ENCODE measurements at regions not wholly inside any gene's neighbourhood (a gene's known extent, or its start where the extent isn't known, plus 50 kb on each side); places are given as distances from the start of the nearest gene placed in this dataset.

DNA sequence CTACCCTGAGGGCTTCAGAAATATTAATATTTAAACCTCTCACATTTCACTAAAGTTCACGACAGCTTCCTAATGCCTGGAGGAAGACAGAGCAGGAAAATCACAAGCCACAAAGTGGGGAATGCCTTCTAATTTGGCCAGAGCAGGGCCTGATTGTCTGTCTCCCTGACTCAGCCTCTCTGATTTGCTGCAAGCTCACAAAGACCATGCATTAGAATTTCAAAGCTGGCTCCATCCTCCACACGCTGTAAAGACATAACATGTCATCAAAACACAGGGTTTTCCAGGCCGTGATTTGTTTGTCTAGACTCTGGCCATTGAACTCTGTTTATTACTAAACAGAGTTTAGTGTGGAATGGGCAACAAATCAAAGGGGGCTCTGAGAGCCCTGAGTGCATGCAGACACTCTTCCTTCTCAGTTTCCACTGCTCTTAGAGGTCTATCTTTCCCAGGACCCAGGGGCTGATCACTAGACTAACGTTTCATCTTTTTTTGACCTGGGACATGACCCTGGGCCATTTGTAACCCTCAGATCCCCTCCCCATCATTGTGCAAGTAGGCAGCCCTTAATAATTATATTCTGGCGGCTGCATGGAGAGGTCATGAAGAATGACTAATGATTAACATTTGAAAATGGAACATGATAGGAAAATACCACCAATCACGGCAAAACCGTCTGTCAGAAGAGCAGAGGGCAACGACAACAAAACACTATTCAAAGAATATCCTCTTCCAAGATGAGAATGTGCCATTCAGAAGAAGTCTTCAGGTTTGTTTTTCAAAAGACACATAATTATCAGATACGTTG is 140.2 kb downstream of the ENC1 start:
- TF ChIP-seq, protein P1, sequence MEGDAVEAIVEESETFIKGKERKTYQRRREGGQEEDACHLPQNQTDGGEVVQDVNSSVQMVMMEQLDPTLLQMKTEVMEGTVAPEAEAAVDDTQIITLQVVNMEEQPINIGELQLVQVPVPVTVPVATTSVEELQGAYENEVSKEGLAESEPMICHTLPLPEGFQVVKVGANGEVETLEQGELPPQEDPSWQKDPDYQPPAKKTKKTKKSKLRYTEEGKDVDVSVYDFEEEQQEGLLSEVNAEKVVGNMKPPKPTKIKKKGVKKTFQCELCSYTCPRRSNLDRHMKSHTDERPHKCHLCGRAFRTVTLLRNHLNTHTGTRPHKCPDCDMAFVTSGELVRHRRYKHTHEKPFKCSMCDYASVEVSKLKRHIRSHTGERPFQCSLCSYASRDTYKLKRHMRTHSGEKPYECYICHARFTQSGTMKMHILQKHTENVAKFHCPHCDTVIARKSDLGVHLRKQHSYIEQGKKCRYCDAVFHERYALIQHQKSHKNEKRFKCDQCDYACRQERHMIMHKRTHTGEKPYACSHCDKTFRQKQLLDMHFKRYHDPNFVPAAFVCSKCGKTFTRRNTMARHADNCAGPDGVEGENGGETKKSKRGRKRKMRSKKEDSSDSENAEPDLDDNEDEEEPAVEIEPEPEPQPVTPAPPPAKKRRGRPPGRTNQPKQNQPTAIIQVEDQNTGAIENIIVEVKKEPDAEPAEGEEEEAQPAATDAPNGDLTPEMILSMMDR (tag by site-specific recombination; IDR thresholded peaks at IDR 0.05), result no peak
- TF ChIP-seq, protein P2, sequence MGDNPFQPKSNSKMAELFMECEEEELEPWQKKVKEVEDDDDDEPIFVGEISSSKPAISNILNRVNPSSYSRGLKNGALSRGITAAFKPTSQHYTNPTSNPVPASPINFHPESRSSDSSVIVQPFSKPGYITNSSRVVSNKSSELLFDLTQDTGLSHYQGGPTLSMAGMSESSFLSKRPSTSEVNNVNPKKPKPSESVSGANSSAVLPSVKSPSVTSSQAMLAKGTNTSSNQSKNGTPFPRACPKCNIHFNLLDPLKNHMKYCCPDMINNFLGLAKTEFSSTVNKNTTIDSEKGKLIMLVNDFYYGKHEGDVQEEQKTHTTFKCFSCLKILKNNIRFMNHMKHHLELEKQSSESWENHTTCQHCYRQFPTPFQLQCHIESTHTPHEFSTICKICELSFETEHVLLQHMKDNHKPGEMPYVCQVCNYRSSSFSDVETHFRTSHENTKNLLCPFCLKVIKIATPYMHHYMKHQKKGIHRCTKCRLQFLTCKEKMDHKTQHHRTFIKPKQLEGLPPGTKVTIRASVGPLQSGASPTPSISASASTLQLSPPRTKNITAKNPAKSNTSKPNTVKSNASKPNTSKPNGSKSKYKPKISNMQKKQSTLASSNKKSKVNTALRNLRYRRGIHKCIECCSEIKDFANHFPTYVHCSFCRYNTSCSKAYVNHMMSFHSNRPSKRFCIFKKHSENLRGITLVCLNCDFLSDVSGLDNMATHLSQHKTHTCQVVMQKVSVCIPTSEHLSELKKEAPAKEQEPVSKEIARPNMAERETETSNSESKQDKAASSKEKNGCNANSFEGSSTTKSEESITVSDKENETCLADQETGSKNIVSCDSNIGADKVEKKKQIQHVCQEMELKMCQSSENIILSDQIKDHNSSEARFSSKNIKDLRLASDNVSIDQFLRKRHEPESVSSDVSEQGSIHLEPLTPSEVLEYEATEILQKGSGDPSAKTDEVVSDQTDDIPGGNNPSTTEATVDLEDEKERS (tag by site-specific recombination; IDR thresholded peaks at IDR 0.05), result no peak
- TF ChIP-seq ZNF221 (tag by site-specific recombination; IDR thresholded peaks at IDR 0.05; ENCODE audit: borderline replicate concordance), result no peak
- no peak for TF ChIP-seq ZNF530 (tag by site-specific recombination; IDR thresholded peaks at IDR 0.05; ENCODE audit: low read depth)
- no peak for TF ChIP-seq KLF16 (tag by site-specific recombination; IDR thresholded peaks at IDR 0.05)
- no peak for TF ChIP-seq RBAK (tag by site-specific recombination; IDR thresholded peaks at IDR 0.05)

Data from HEK293 (cell line).